ENCODE measurements at regions not wholly inside any gene's neighbourhood (a gene's known extent, or its start where the extent isn't known, plus 50 kb on each side); places are given as distances from the start of the nearest gene placed in this dataset.
"Not testable (repeated sequence)": the region's sequence is repeated elsewhere in the genome, so short reads cannot be mapped to it uniquely, and the experiment has no call there.

GRCh38 chr10:2627969-2628368 lies 439.4 kb upstream of the PFKP start:
- no peak for DNase-seq (ENCODE audit: low spot score)

DNA sequence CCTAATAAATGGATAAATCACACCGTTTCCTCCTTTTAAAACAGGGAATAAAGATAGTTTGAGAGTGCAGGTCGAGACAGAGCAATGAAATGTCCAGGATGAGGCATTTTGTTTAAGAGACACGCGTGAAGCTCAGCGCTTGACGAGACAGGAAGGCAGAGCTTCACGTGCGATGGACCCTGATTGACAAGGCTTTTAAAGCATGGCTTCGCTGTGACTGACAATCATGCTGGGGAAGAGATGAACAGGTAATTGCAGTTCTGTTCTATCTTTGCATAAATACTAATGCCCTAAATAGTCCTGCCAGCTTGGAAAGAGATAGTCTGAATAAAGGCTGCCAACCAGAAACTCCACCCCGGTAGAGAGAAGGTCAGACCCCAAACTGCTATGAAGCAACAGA lies 442.3 kb upstream of the PFKP start:
- DNase-seq (ENCODE audit: low spot score) = no peak

GRCh38 chr10:2623675-2624274 lies 443.6 kb upstream of the PFKP start:
- DNase-seq (ENCODE audit: low spot score) = no peak

DNA sequence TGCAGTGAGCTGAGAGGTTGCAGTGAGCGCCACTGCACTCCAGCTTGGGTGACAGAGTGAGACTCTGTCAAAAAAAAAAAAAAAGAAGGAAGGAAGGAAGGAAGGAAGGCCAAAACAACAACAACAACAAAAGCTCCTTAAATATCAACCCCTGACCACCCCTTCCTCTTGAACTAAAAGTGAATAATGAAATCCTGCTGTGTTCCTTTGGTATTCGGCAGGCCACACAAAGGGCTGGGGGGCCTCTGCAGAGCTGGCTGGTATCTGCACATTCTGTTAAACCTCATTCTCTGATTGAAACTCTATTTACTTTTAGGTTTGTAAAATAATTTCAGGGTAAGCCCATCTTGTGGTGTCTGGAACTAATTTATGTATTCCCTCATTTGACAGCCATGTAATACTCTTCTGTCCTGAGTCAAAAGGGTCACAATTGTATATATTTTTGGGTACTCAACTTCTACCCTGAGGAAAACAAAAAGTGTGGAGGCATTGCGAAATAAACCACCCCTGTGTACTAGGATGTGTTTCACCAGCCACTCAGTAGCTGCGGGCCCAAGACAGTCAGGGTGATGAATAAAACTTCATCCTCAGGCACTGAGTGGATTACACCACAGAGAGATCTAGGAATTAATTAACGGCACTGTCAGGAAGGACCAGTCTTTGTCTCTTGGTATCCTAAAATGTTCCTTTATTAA lies 446.4 kb upstream of the PFKP start:
- no peak for DNase-seq (ENCODE audit: low spot score)

DNA sequence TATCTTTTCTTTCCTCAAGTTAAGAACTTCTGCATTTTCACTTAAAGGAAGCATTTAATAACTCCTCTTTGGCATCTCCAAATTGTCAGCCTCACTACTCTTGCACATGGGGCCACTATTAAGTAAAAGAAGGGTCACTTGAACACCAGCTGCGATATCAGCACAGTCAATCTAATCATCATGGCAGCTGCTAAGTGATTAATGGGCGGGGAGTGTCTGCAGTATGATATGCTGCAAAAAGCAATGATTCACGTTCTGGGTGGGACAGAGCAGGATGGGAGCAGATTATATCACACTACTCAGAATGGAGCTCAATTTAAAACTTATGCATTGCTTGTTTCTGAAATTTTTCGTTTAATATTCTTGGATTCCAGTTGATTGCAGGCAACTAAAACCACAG lies 447.4 kb upstream of the PFKP start:
- DNase-seq (ENCODE audit: low spot score) = no peak

DNA sequence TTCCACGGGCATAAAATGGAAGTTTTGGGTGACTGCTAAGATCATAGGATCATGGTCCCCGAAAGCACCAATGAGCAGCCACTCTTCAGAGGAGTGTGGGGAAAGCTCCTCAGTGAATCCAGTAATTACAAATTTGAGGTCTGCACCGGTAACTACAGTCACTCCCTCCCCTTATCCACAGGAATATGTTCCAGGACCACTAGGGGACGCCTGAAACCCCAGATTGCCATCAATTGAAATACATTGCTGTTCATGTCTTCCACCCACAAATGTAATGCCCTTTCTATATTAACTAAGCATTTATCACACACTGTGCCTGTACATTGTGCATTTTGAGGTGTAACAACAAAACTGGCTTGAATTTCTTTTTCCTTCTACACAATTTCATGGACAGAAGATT lies 447.9 kb upstream of the PFKP start:
- no peak for DNase-seq (ENCODE audit: low spot score)

GRCh38 chr10:2618690-2619089 lies 448.7 kb upstream of the PFKP start:
- no peak for DNase-seq (ENCODE audit: low spot score)

DNA sequence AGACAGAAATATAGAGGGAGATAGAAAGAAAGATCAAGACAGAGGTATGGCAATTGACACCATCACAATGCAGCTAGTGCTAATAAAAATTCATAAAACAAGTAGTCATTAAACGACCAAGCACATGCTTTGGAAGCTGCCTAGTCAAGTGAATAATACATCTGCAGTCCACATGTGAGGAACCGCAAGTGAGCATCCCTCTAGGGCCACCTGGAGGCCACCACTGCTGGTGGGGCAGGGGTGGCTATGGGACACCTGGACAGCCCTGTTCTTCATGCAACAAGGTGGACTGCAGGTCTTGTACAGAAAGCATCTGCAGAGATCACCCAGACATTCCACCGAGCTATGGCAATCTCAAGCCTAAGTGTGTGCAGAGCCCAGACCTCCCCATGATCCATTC lies 451.1 kb upstream of the PFKP start:
- no peak for DNase-seq (ENCODE audit: low spot score)

DNA sequence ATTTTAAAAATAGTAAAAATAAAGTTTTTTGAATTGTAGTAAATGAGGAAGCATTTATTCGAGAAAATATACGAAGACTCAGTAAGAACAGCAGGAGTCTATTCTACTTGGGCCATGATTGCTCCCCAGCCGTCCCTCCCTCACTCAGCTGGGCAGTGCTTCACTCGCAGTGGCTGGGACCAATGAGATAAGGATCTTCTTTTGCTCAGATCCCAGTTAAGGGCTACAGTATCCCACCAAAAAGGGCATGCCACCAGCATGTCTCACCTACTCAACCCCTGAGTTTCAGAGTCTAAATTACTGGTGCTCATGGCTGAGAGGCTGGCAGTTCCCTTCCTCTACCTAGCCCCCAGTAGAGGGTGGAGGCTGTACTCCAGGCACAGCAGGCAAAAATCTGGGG lies 455.7 kb upstream of the PFKP start:
- no peak for DNase-seq (ENCODE audit: low spot score)

- DNase-seq (ENCODE audit: low spot score) = no peak
Observed at GRCh38 chr10:2610946-2611345, 456.4 kb upstream of the PFKP start.

- DNase-seq (ENCODE audit: low spot score) = no peak
Observed at GRCh38 chr10:2604891-2605290, 462.5 kb upstream of the PFKP start.

DNA sequence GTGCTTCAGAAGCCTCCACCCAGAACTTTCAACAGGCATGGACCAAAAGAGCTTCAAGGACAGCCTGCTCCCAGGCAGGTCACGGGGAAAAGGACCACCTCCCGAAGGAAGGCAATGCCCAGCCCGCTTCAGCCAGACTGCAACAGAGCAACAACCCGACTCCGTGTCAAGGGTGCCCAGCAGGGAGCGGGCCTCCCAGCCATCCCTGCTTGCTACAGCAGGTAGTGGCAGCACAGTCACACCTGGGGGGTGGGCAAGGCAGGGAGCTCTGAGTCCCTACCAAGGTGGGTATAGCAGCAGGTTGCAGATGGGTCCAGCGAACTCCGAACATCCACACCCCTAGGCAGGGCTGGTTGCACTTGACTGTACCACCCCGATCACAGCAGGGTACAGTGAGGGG lies 467.8 kb upstream of the PFKP start:
- no peak for DNase-seq (ENCODE audit: low spot score)

- DNase-seq (ENCODE audit: low spot score) = no peak
Observed at GRCh38 chr10:2592360-2593160, 474.8 kb upstream of the PFKP start.

DNA sequence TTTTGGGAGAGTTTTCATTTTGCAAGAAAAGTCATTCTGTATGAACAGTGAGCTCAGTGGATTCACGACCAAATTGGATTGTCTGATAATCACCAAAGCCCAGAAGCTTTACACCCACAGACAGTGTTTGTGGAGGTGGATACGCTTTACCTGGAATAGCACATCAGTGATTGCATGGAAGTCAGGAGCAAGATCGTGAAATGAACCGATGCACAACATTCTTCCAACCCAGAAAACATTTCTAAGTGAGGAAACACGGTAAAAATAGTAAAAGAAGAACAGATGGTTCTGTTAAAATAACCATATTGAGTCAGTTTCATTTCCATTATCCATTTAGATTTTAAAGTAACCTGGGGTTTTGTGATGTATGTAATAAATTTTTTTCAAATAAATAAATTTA lies 478.2 kb upstream of the PFKP start:
- DNase-seq (ENCODE audit: low spot score) = no peak

DNA sequence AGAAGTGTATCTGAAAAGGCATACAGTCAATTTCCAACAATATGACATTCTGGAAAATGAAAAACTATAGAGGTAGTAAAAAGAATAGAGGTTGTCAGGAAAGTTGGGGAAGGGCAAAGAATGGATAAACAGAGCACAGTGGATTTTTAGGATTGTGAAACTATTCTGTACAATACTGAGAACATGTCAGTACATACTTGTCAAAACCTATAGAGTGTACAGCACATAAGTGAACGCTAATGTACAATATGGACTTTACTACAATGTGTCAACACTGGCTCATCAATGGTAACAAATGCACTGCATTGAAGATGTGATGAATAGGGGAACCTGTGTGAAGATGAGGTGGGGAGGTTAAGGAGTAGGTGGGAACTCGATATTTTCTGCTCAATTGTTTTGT lies 483.0 kb upstream of the PFKP start:
- DNase-seq (ENCODE audit: low spot score) = no peak

- no peak for DNase-seq (ENCODE audit: low spot score)
Observed at GRCh38 chr10:2576892-2577291, 490.5 kb upstream of the PFKP start.

DNA sequence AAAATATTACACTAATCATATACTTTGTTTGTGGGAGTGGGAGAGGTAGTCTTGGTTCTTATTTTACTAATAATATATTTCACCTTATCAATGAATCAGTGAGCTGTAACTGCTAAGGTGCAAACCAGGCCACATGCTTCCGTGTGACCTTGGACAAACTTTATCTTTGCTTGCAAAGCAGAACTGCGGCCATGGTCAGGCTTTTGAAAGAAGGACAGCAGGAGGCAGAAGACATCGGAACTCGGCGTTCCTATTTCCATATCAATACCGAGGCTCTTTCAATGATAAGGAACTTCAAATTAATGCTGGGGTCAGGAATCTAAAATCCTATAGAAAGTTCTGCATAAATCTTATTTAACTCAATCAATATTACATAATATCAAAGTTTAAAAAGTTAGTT lies 491.9 kb upstream of the PFKP start:
- no peak for DNase-seq (ENCODE audit: low spot score)

- no peak for DNase-seq (ENCODE audit: low spot score)
Observed at GRCh38 chr10:2572611-2573010, 494.7 kb upstream of the PFKP start.

DNA sequence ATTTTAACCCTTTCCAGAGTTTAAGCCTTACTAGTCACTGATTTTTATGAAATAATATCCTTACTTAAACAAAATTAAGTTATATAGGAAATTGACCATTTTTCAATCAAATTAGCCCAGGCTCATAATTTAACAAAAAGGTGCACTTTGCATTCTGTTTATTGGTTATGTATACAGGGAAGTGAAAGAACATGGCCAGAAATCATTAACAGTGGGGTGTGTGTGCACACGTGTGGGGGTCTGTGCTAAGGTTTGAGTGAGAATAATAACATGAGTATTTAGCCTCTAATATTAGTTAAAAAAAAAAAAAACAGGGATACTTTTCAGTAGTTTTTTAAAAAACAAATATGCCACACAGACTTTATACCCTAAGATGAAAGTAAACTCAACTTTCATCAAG lies 510.5 kb upstream of the PFKP start:
- DNase-seq (ENCODE audit: low spot score) = no peak

DNA sequence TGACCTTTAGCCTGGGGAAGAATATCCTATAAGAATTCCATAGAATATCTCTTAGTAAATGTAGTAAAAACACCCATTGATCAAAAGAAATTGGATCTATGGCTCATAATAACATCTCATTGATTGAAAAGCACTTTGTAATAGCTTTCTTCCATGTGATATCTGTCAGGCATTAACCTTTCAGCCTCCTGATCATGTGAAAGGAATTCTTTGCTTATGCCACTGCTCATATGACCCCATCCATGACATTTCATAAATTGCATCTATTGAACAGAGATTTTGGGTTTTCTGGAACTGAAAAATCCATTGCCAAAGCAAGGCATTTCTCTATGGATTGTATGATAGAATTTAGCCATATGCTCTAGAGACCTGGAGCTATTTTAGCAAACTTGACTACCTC lies 519.3 kb upstream of the PFKP start:
- DNase-seq (ENCODE audit: low spot score) = no peak

DNA sequence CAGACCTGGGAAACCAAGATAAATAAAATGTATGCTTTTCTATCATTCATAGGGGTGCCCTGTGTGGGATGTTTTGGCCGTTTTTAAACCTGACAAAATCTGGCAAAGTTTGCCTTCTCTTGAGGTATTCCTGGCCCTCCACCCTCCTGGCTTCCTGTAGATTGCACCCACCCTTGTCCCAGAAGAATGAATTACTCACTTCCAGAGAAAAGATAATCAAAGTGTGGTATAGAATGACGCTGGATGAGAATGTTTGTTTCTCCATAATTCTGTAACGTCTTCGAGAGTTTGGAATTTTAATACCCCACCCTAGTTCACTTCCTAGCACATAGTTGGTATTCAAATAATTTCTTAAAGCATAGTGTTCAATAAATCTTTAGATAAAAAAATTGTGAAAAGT lies 519.7 kb upstream of the PFKP start:
- DNase-seq (ENCODE audit: low spot score) = no peak

- DNase-seq (ENCODE audit: low spot score) = not testable (repeated sequence)
Observed at GRCh38 chr10:2546894-2547293, 520.5 kb upstream of the PFKP start.

DNA sequence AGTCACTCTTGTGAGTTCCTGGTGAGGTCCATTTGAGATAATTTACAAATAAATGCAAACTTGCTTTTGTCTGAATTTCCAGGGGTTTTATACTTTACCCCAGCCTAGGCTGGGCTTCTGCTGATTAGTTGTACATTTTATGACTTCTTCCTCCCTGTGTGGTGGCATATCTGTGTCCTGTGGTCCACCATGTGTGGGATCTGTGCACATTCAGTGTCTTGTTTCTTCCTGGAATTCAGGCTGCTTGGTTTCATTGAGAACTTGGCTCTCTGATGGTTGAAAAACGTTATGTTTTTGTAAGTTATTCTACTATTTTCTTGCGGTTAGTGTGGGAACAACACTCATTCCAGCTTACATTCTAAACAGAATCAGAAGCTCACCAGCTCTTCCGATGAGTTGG lies 523.4 kb upstream of the PFKP start:
- DNase-seq (ENCODE audit: low spot score) = no peak

Measured in GM03348 (cell line).